HepG2 (cell line): ENCODE measurements at regions not wholly inside any gene's neighbourhood (a gene's known extent, or its start where the extent isn't known, plus 50 kb on each side); places are given as distances from the start of the nearest gene placed in this dataset.

ENCODE experiments used
- ATAC-seq: fragments of 200-7000 bp; cut with Tn5 transposase; 3 replicates; pipeline ENCODE4 v1.9.1; 2020; ENCODE audit warnings: mild to moderate bottlenecking, moderate library complexity
- BruUV-seq: library from RNA; stranded (reverse); fragments of 400-500 nt; replicated peaks from 2 replicates; lab custom pipeline; 2021; lab: Mats Ljungman, UMichigan
- CTCF ChIA-PET: fragments of 300-600 bp; formaldehyde crosslinking; extraction: SDS; loops from one replicate; lab custom pipeline; 2021; ENCODE audit warnings: low total read pairs, inconsistent platforms, low intra/inter-chr PET ratio; lab: Yijun Ruan, JAX
- POLR2A ChIA-PET: fragments of 350-600 bp; sonication (Branson Sonifier 250); formaldehyde crosslinking; loops from one replicate; lab custom pipeline; 2020; ENCODE audit warnings: antibody characterized with exemption, inconsistent platforms; lab: Yijun Ruan, JAX
- DNase-seq: peaks from one replicate; pipeline ENCODE4 v3.0.0-alpha.2; 2015; ENCODE audit warnings: low spot score
- FAIRE-seq: peaks from 3 replicates; lab custom pipeline; 2011; peaks lifted over from hg19 to GRCh38; lab: Jason Lieb, UNC
- H2AFZ ChIP-seq: one replicate; pipeline ENCODE4 v1.6.1; 2011; ENCODE audit warnings: low read length, inconsistent platforms
- H3K27ac ChIP-seq: fragments of 300-600 bp; 3 replicates; pipeline ENCODE4 v1.8.0; 2011; ENCODE audit warnings: mixed run types, mild to moderate bottlenecking, mixed read lengths, low read length, inconsistent platforms; ENCODE audit not compliant: insufficient read depth; ENCODE audit errors: extremely low read length
- H3K27me3 ChIP-seq, 2 experiments: fragments of 200-600 bp in 1 of 2; 2 replicates in 1 of 2; 3 replicates in 1 of 2; pipeline versions ENCODE4 v1.6.0 to v1.8.0; 2011; ENCODE audit warnings: low read length in 2 of 2, mild to moderate bottlenecking in 2 of 2, moderate library complexity in 2 of 2, inconsistent platforms in 1 of 2; ENCODE audit not compliant: insufficient read depth in 2 of 2, control insufficient read depth in 1 of 2
- H3K36me3 ChIP-seq, 2 experiments: fragments of 200-600 bp in 1 of 2; replicated peaks in 1 of 2; 2 replicates in 1 of 2; 3 replicates in 1 of 2; pipeline versions ENCODE4 v1.5.1 to v1.8.0; 2011; ENCODE audit warnings: low read length in 2 of 2, inconsistent platforms in 1 of 2; ENCODE audit not compliant: insufficient read depth in 2 of 2, control insufficient read depth in 1 of 2
- H3K4me1 ChIP-seq: 2 replicates; pipeline ENCODE4 v1.5.1; 2012; ENCODE audit warnings: low read length, inconsistent platforms; ENCODE audit not compliant: insufficient read depth
- H3K4me2 ChIP-seq: 2 replicates; pipeline ENCODE4 v1.6.0; 2011; ENCODE audit warnings: low read depth, low read length, inconsistent platforms
- H3K4me3 ChIP-seq, 3 experiments: fragments of 200-600 bp in 1 of 3; sonication (generic), shearing (Covaris generic) in 1 of 3; replicated peaks in 1 of 3; 2 replicates each; pipeline ENCODE4 v1.5.1; 2011 to 2016; ENCODE audit warnings: low read length in 3 of 3, inconsistent platforms in 2 of 3, low read depth in 2 of 3, mild to moderate bottlenecking in 2 of 3, control low read depth in 1 of 3, mixed read lengths in 1 of 3; ENCODE audit not compliant: insufficient read depth in 1 of 3
- H3K79me2 ChIP-seq: one replicate; pipeline ENCODE4 v1.6.1; 2011; ENCODE audit warnings: low read length, inconsistent platforms; ENCODE audit not compliant: insufficient read depth
- H3K9ac ChIP-seq: 2 replicates; pipeline ENCODE4 v1.6.0; 2011; ENCODE audit warnings: mild to moderate bottlenecking, low read depth, low read length, inconsistent platforms; ENCODE audit not compliant: insufficient read depth
- H3K9me3 ChIP-seq: 2 replicates; pipeline ENCODE4 v1.5.1; 2012; ENCODE audit warnings: mild to moderate bottlenecking, low read length
- H4K20me1 ChIP-seq: 2 replicates; pipeline ENCODE4 v1.6.0; 2011; ENCODE audit warnings: inconsistent platforms, mild to moderate bottlenecking, low read length, moderate library complexity; ENCODE audit not compliant: insufficient read depth
- FOXK1 ChIP-seq: sonication (generic); formaldehyde crosslinking; IDR thresholded peaks from 2 replicates; pipeline ENCODE4 v1.4.0; 2020; ENCODE audit warnings: low read depth, missing genetic modification reagents, borderline replicate concordance
- GABPA ChIP-seq, 2 experiments: IDR thresholded peaks; 2 replicates each; pipeline ENCODE4 v1.6.1; 2011 to 2016; ENCODE audit warnings: low read depth in 2 of 2, low read length in 1 of 2, missing biosample characterization in 1 of 2, missing genetic modification characterization in 1 of 2
- HMGXB4 ChIP-seq, 2 experiments: sonication (generic) in 1 of 2; formaldehyde crosslinking in 1 of 2; IDR thresholded peaks; 2 replicates each; pipeline versions ENCODE4 v1.4.0 to v1.6.1; 2018 to 2020; ENCODE audit warnings: missing genetic modification reagents in 2 of 2, borderline replicate concordance in 1 of 2, low read depth in 1 of 2, mild to moderate bottlenecking in 1 of 2, missing biosample characterization in 1 of 2
- KMT2B ChIP-seq: IDR thresholded peaks from 2 replicates; pipeline ENCODE4 v1.6.1; 2016; ENCODE audit warnings: missing genetic modification reagents, missing compliant biosample characterization
- THAP9 ChIP-seq: sonication (generic); formaldehyde crosslinking; IDR thresholded peaks from 2 replicates; pipeline ENCODE4; 2020; ENCODE audit warnings: missing genetic modification reagents, mild to moderate bottlenecking, borderline replicate concordance
- ZNF280D ChIP-seq: sonication (generic); formaldehyde crosslinking; IDR thresholded peaks from 2 replicates; pipeline ENCODE4 v1.5.1; 2020; ENCODE audit warnings: mild to moderate bottlenecking, missing genetic modification reagents
- ZNF678 ChIP-seq: sonication (generic); formaldehyde crosslinking; IDR thresholded peaks from 2 replicates; pipeline ENCODE4 v1.4.0; 2020; ENCODE audit warnings: mild to moderate bottlenecking, missing genetic modification reagents
- ZNF687 ChIP-seq: sonication (generic); formaldehyde crosslinking; IDR thresholded peaks from 2 replicates; pipeline ENCODE4 v1.5.1; 2020; ENCODE audit warnings: mild to moderate bottlenecking, missing genetic modification reagents, moderate library complexity
- in situ Hi-C: cut with HindIII; loops from 2 replicates; pipeline ENCODE4 v1.10.0; 2017; ENCODE audit warnings: low pct_unique_long_range_greater_than_20kb; ENCODE audit not compliant: extremely low pct_ligation_motif_present
- intact Hi-C: fragments of 100-400 bp; cut with micrococcal nuclease; formaldehyde crosslinking; loops from one replicate; pipeline ENCODE4 v1.10.0; 2022; ENCODE audit not compliant: unreplicated experiment
- TF ChIP-seq, protein P1 (sequence below): sonication (generic); formaldehyde crosslinking; IDR thresholded peaks from 2 replicates; pipeline ENCODE4 v1.4.0; 2020; ENCODE audit warnings: mild to moderate bottlenecking, missing genetic modification reagents

- TF ChIP-seq, protein P1, sequence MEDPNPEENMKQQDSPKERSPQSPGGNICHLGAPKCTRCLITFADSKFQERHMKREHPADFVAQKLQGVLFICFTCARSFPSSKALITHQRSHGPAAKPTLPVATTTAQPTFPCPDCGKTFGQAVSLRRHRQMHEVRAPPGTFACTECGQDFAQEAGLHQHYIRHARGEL (CRISPR knock-in tag): no peak
- TF ChIP-seq ZNF687 (CRISPR knock-in tag) (no peak), ZNF280D (CRISPR knock-in tag) (no peak), FOXK1 (CRISPR knock-in tag) (no peak), ZNF678 (CRISPR knock-in tag) (no peak)
Observed at GRCh38 chr12:115335048-115335447, 651.1 kb upstream of the TBX3 start (continued).

DNA sequence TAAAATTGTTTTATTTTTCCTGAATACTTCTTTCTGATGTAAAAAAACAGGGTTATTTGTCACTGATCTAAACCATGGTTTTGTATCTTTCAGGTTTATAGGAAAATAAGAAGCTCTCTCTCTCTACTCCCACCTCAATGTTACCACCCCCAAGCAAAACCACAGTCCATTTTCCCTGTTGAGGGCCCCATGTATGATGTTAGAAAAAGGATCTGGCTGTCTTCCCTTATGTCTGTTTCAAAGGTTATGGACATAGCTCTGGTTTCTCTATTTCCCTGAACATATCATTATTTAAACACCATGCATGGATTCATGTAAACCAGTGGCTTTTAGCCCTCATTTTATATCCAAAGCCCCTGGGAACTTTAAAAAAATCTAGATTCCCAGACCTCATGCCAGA is 649.0 kb upstream of the TBX3 start:
- DNase-seq: no peak
- Histone ChIP-seq H3K27me3 (peaks cover 0 to 8% of the 10 kb centered on the region in 2 experiments; a peak in 1 of 5 replicates), H3K27ac (no peak overlapping the region), H3K9me3 (no peaks in the 10 kb centered on the region), H3K36me3 (no peaks in the 10 kb centered on the region), H3K9ac (no peak overlapping the region), H2AFZ (no peak overlapping the region), H3K4me2 (no peak overlapping the region), H3K4me3 (no peak overlapping the region), H3K4me1 (no peaks in the 10 kb centered on the region), H4K20me1 (no peaks in the 10 kb centered on the region), H3K79me2 (no peaks in the 10 kb centered on the region)
- no peak for FAIRE-seq
- ChIA-PET CTCF (no interaction called here), POLR2A (no interaction called here)
- ATAC-seq: no peak
- BruUV-seq: no TSS peak
- in situ Hi-C loops (no loop called here), intact Hi-C loops (no loop called here)
- TF ChIP-seq GABPA (IDR thresholded peaks at IDR 0.05; ENCODE audit: low read depth, low read length): no peak
- TF ChIP-seq GABPA (CRISPR knock-in tag; IDR thresholded peaks at IDR 0.05; ENCODE audit: low read depth): no peak
- no peak for TF ChIP-seq THAP9 (CRISPR knock-in tag)
- TF ChIP-seq KMT2B (CRISPR knock-in tag): no peak
- TF ChIP-seq HMGXB4 (CRISPR knock-in tag; IDR thresholded peaks at IDR 0.05; ENCODE audit: borderline replicate concordance in 1 of 2, low read depth in 1 of 2): no peak
